ENCODE measurements at regions not wholly inside any gene's neighbourhood (a gene's known extent, or its start where the extent isn't known, plus 50 kb on each side); places are given as distances from the start of the nearest gene placed in this dataset.
A peak's percentile ranks its signal among the peaks of the same experiment; 100 is the strongest.
"Not testable (repeated sequence)": the region's sequence is repeated elsewhere in the genome, so short reads cannot be mapped to it uniquely, and the experiment has no call there.

DNA sequence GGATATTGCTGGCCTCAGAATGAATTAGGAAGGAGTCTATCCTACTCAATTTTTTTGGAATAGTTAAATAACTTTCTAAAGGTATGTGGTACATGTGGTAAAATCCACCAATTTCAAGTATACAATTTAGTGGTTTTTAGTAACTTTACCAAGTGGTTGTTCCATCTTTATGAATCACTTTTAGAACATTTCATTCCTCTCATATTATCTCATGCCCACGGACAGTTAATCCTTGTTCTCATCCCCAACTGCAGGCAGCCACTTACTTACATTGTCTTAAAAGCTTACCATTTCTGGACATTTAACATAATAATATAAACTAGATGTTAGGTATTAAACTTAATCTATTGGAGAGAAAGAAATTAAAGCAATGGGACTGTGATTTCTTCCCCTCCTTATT lies 146.3 kb upstream of the ZC3H15 start:
- TF ChIP-seq, protein P1, sequence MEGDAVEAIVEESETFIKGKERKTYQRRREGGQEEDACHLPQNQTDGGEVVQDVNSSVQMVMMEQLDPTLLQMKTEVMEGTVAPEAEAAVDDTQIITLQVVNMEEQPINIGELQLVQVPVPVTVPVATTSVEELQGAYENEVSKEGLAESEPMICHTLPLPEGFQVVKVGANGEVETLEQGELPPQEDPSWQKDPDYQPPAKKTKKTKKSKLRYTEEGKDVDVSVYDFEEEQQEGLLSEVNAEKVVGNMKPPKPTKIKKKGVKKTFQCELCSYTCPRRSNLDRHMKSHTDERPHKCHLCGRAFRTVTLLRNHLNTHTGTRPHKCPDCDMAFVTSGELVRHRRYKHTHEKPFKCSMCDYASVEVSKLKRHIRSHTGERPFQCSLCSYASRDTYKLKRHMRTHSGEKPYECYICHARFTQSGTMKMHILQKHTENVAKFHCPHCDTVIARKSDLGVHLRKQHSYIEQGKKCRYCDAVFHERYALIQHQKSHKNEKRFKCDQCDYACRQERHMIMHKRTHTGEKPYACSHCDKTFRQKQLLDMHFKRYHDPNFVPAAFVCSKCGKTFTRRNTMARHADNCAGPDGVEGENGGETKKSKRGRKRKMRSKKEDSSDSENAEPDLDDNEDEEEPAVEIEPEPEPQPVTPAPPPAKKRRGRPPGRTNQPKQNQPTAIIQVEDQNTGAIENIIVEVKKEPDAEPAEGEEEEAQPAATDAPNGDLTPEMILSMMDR (IDR thresholded peaks at IDR 0.05; ENCODE audit: low read length, missing control alignments) = no peak
- H3K4me3 ChIP-seq (replicated peaks; ENCODE audit: low read depth, low read length) = no peak overlapping the region
- DNase-seq (ENCODE audit: low read depth) = no peak

DNA sequence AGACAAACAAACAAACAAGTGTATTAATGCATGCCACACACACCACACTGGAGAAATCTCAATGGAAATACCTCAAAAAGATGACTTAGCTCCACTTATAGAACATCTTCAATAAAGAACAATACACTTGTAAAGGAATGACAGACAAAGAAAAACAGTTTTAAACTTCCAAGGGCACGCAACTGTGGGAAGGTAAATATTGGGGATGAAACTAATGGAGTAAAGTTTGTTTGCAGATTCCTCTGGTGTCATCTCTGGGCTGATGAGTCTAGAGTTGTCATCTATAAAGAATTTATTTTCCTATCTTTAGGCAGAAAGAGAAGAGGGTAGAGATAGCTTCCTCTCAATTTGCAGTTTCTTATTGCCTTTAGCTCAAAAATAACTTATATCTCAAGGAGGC lies 144.0 kb upstream of the ZC3H15 start:
- DNase-seq (ENCODE audit: low read depth) = no peak
- H3K4me3 ChIP-seq (replicated peaks; ENCODE audit: low read depth, low read length) = no peak overlapping the region
- TF ChIP-seq, protein P1 (IDR thresholded peaks at IDR 0.05; ENCODE audit: low read length, missing control alignments) = no peak

DNA sequence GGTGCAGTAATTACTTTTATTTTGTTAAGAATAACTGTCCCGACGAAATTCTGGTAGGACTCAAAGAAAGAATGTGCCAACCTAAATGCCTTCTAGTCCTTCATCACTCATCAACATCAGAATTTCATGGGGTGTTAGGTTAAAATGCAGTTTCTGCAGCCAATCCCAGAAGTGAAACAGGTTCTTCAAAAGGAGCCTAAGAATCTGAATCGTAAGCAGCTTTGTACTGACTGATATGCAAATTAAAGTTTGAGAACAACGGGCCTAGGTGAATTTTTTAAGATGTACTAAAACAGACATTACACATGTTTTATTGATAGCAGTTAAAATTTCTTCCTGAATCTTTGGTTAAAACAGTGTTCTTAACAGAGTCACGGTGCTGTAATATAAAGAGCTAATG lies 140.3 kb upstream of the ZC3H15 start:
- DNase-seq (ENCODE audit: low read depth) = no peak
- H3K4me3 ChIP-seq (replicated peaks; ENCODE audit: low read depth, low read length) = no peak overlapping the region
- TF ChIP-seq, protein P1 (IDR thresholded peaks at IDR 0.05; ENCODE audit: low read length, missing control alignments) = no peak

DNA sequence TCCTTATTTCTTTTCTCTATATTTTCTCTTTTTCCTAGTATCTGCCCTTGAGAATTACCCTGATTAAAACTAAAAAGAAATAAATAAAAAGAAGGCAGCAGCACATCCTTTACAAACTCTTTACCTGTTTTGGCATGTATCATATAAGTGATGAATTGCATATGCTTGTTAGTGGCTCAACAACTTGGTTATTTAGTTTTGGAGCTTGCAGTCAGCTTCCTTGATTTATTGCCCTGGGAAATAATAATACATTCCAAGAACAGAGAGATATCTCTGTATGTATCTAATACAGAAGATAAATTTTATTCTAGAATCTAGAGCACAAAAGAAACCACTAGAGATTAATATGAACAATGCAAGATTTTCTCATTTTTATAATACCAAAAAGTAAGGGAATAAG lies 139.8 kb upstream of the ZC3H15 start:
- H3K4me3 ChIP-seq (replicated peaks; ENCODE audit: low read depth, low read length) = no peak overlapping the region
- no peak for DNase-seq (ENCODE audit: low read depth)
- TF ChIP-seq, protein P1 (IDR thresholded peaks at IDR 0.05; ENCODE audit: low read length, missing control alignments) = no peak

DNA sequence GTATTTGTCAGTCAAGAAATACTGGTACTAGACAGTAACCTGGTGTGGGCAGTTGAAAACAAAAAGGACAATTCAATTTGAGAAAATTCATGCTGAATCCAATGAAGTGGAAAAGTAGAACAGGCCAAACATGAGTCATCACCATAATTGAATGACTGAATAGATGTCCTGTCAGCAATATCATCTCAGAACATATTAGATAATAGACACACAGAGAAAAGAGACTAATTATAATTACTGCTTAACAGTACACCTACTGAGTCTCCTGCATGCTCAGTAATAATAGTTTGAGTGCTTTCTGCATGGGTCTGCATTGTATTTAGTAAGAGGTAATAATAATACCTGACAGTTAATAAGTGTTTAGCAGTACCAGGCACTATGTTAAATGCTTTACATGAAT lies 138.6 kb upstream of the ZC3H15 start:
- no peak overlapping the region for H3K4me3 ChIP-seq (replicated peaks; ENCODE audit: low read depth, low read length)
- TF ChIP-seq, protein P1 (IDR thresholded peaks at IDR 0.05; ENCODE audit: low read length, missing control alignments) = no peak
- peak; percentile 27 for DNase-seq (ENCODE audit: low read depth)

DNA sequence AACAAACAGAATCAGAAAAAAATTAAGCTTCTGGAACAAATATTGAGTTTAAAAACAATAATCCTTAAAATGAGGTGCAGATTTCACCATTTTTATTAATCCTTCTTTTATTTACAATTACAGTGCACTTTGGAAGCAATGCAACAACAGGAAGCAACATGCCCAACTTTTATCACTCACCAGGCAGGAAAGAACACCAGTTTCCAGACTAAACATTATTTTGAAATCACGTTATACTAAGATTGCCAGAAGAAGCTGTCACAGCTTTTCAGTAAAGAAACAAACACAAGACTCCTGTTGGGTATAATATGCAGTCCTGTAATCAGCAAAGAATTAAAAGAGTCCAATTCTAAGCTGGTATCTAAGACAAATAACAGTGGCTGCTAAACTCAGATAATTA lies 137.9 kb upstream of the ZC3H15 start:
- H3K4me3 ChIP-seq (replicated peaks; ENCODE audit: low read depth, low read length) = no peak overlapping the region
- peak; percentile 53 for DNase-seq (ENCODE audit: low read depth)
- TF ChIP-seq, protein P1 (IDR thresholded peaks at IDR 0.05; ENCODE audit: low read length, missing control alignments) = no peak

DNA sequence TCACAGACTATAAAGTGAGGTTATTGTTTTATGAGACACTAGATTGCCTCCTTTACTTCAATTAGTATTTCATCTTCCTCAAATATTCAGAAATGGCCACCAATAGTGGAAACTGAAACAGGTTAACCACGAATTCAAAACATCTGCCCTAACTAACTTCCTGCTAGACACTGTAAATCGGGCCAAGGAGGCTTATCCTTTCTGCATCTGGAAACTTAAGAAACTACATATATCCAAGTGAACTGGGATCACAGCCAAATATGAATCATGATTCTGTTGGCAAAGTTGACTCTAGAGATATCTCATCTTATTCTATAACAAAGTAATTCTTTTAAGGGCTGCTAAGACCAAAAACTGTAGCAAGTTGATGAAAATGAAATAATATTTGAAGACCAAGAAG lies 136.6 kb upstream of the ZC3H15 start:
- DNase-seq (ENCODE audit: low read depth) = peak; percentile 93
- no peak overlapping the region for H3K4me3 ChIP-seq (replicated peaks; ENCODE audit: low read depth, low read length)
- TF ChIP-seq, protein P1 (IDR thresholded peaks at IDR 0.05; ENCODE audit: low read length, missing control alignments) = no peak

DNA sequence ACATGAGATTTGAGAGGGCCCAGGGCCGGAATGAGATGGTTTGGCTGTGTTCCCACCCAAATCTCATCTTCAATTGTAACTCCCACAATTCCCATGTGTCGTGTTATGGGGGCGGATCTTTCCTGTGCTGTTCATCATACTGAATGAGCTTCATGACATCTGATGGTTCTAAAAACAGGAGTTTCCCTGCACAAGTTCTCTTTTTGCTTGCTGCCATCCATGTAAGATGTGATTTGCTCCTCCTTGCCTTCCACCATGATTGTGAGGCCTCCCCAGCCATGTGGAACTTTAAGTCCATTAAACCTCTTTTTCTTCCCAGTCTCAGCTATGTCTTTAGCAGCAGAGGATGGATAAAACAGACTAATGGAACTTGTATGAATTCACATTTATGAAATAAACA lies 131.9 kb upstream of the ZC3H15 start:
- DNase-seq (ENCODE audit: low read depth); H3K4me3 ChIP-seq (replicated peaks; ENCODE audit: low read depth, low read length): not testable (repeated sequence)
